Colonic mucosa (tissue), 4 donors: ENCODE measurements at regions not wholly inside any gene's neighbourhood (a gene's known extent, or its start where the extent isn't known, plus 50 kb on each side); places are given as distances from the start of the nearest gene placed in this dataset.
"Not testable (repeated sequence)": the region's sequence is repeated elsewhere in the genome, so short reads cannot be mapped to it uniquely, and the experiment has no call there.

Experiments
- DNase-seq: peaks from one replicate; pipeline ENCODE4 v3.0.0-alpha.2; 2020
- H3K27ac ChIP-seq: fragments of 200-600 bp; one replicate; pipeline ENCODE4 v1.8.0; 2021
- H3K27me3 ChIP-seq: fragments of 200-600 bp; one replicate; pipeline ENCODE4 v1.8.0; 2021
- H3K36me3 ChIP-seq: fragments of 200-600 bp; one replicate; pipeline ENCODE4 v1.8.0; 2021
- H3K4me1 ChIP-seq: fragments of 200-600 bp; one replicate; pipeline ENCODE4 v1.8.0; 2021; ENCODE audit warnings: mild to moderate bottlenecking
- H3K4me3 ChIP-seq: fragments of 200-600 bp; one replicate; pipeline ENCODE4 v1.8.0; 2021
- H3K9ac ChIP-seq, 2 donors: one replicate each; pipeline ENCODE4 v1.7.0; 2013; ENCODE audit warnings: control low read depth in 2 of 2, low read depth in 2 of 2, low read length in 2 of 2
- H3K9me3 ChIP-seq: fragments of 200-600 bp; one replicate; pipeline ENCODE4 v1.8.0; 2021
- CTCF ChIP-seq: fragments of 200-600 bp; IDR thresholded peaks from one replicate; pipeline ENCODE4 v1.8.0; 2022; ENCODE audit warnings: antibody characterized with exemption, mild to moderate bottlenecking
- intact Hi-C: fragments of 100-400 bp; cut with DNase I; formaldehyde crosslinking; loops from one replicate; pipeline ENCODE4 v1.14.1; 2022
- donor health status: healthy.
- donor health status: DM: no; HTN: no; CAD: no.
- donor health status: DM: no; HTN: no; CAD: no.

GRCh38 chr9:73053543-73053942, 98.1 kb upstream of the ANXA1 start:
- no peaks in the 10 kb centered on the region for H3K27me3 ChIP-seq
- H3K4me3 ChIP-seq = no peak overlapping the region
- intact Hi-C loops = no loop called here
- no peak for TF ChIP-seq CTCF
- no peak overlapping the region for H3K27ac ChIP-seq
- H3K4me1 ChIP-seq = no peaks in the 10 kb centered on the region
- DNase-seq = no peak
- no peak overlapping the region for H3K9ac ChIP-seq
- H3K36me3 ChIP-seq = no peaks in the 10 kb centered on the region
- no peaks in the 10 kb centered on the region for H3K9me3 ChIP-seq

- Histone ChIP-seq H3K9me3 (no peaks in the 10 kb centered on the region), H3K4me3 (no peak overlapping the region), H3K9ac (no peak overlapping the region), H3K4me1 (no peaks in the 10 kb centered on the region), H3K36me3 (no peaks in the 10 kb centered on the region), H3K27me3 (no peaks in the 10 kb centered on the region), H3K27ac (no peak overlapping the region)
- no peak for DNase-seq
- no peak for TF ChIP-seq CTCF
- intact Hi-C loops = no loop called here
Measured at GRCh38 chr9:73050887-73051550, 98.2 kb upstream of the ALDH1A1 start.

- H3K4me3 ChIP-seq = no peak overlapping the region
- H3K9ac ChIP-seq = no peak overlapping the region
- H3K27me3 ChIP-seq = no peaks in the 10 kb centered on the region
- no peak for TF ChIP-seq CTCF
- intact Hi-C loops = no loop called here
- H3K27ac ChIP-seq = no peak overlapping the region
- no peaks in the 10 kb centered on the region for H3K4me1 ChIP-seq
- no peak for DNase-seq
- H3K9me3 ChIP-seq = no peaks in the 10 kb centered on the region
- H3K36me3 ChIP-seq = no peaks in the 10 kb centered on the region
Measured at GRCh38 chr9:73050065-73050816, 97.4 kb upstream of the ALDH1A1 start.

- no peaks in the 10 kb centered on the region for H3K36me3 ChIP-seq
- H3K27ac ChIP-seq = no peak overlapping the region
- no peak overlapping the region for H3K4me3 ChIP-seq
- H3K4me1 ChIP-seq = no peaks in the 10 kb centered on the region
- intact Hi-C loops = no loop called here
- H3K9ac ChIP-seq = no peak overlapping the region
- no peak for DNase-seq
- H3K27me3 ChIP-seq = no peaks in the 10 kb centered on the region
- no peaks in the 10 kb centered on the region for H3K9me3 ChIP-seq
- TF ChIP-seq CTCF = no peak
Measured at GRCh38 chr9:73049280-73049679, 96.4 kb upstream of the ALDH1A1 start.

GRCh38 chr9:73046769-73047168, 93.9 kb upstream of the ALDH1A1 start:
- no peaks in the 10 kb centered on the region for H3K4me1 ChIP-seq
- TF ChIP-seq CTCF = no peak
- no peak overlapping the region for H3K4me3 ChIP-seq
- intact Hi-C loops = no loop called here
- no peaks in the 10 kb centered on the region for H3K27me3 ChIP-seq
- H3K36me3 ChIP-seq = no peaks in the 10 kb centered on the region
- no peak overlapping the region for H3K27ac ChIP-seq
- H3K9ac ChIP-seq = no peak overlapping the region
- H3K9me3 ChIP-seq = no peaks in the 10 kb centered on the region
- no peak for DNase-seq

- H3K4me3 ChIP-seq, intact Hi-C loops, H3K9ac ChIP-seq, H3K36me3 ChIP-seq, H3K4me1 ChIP-seq, H3K27me3 ChIP-seq, DNase-seq, H3K27ac ChIP-seq, H3K9me3 ChIP-seq: not testable (repeated sequence)
Measured at GRCh38 chr9:73044776-73045175, 91.9 kb upstream of the ALDH1A1 start.
